ENCODE measurements at regions not wholly inside any gene's neighbourhood (a gene's known extent, or its start where the extent isn't known, plus 50 kb on each side); places are given as distances from the start of the nearest gene placed in this dataset.

DNA sequence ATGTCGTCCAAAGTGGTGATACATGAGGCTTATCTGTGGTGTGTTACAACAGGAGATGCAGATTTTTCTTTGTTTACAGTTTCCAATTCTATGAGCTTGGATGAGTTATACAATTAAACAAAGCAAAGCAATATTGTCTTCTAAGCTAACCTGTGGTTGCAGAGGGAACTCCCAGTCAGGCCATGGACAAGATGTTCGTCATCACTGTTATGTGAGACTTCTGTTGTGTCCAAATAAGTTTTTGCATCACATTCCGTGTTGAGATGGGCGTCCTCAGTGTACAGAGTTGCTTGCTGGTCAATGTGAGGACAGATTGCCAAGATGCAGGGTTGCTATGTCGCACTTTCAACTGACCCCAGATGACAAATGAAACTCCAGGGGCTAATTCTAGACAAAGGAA lies 189.3 kb downstream of the IRF8 start:
- no peak for TF ChIP-seq POLR2AphosphoS5 (IDR thresholded peaks at IDR 0.05)
- TF ChIP-seq CTCF (IDR thresholded peaks at IDR 0.05): no peak
- no peak for TF ChIP-seq POLR2A (IDR thresholded peaks at IDR 0.05)
